ENCODE measurements at regions not wholly inside any gene's neighbourhood (a gene's known extent, or its start where the extent isn't known, plus 50 kb on each side); places are given as distances from the start of the nearest gene placed in this dataset.
"Not testable (repeated sequence)": the region's sequence is repeated elsewhere in the genome, so short reads cannot be mapped to it uniquely, and the experiment has no call there.

GRCh38 chr2:187208199-187208785 lies 239.8 kb downstream of the CALCRL start:
- no peak overlapping the region for H3K4me3 ChIP-seq (ENCODE audit: low read depth, low read length)
- no peak for DNase-seq (ENCODE audit: low read depth)

DNA sequence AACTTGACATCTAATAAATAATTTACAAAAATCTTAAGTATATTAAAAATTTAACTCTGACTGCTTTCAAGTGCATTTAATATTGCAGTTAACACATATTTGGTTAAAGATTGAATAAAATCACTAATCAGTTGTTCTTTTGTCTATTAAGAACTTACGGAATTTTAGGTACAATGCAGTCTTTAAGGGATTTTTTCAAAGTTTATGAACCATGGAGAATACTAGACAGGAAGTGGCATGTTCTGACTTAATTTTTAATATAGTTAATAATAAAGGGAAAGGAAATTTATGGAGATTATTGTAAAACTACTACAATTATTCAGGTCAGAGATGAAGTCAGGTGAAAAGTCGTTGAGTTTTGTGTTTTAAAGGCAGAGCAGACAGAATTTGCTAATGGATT lies 240.9 kb downstream of the CALCRL start:
- DNase-seq (ENCODE audit: low read depth), result no peak
- no peak overlapping the region for H3K4me3 ChIP-seq (ENCODE audit: low read depth, low read length)

GRCh38 chr2:187206471-187206870 lies 241.6 kb downstream of the CALCRL start:
- no peak for DNase-seq (ENCODE audit: low read depth)
- no peak overlapping the region for H3K4me3 ChIP-seq (ENCODE audit: low read depth, low read length)

GRCh38 chr2:187206071-187206470 lies 242.0 kb downstream of the CALCRL start:
- no peak overlapping the region for H3K4me3 ChIP-seq (ENCODE audit: low read depth, low read length)
- DNase-seq (ENCODE audit: low read depth), result no peak

DNA sequence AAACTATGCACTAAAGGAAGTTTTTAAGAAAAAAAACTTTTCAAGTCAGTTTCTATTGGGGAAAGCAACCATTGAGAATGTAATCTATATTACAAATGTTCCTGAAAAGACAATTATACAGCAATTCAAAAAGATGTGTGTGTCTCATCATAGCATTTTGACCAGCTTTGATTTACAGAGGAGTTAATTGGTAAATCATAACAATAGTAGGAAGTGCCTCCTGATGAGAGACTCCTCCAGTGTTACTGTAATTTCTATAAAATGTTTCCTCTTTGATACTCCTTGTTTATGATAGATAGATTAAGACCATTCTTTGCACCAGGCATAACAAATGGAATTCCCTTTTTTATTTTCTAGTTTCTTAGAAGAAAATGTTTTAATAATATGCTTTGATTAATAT lies 249.9 kb downstream of the CALCRL start:
- no peak overlapping the region for H3K4me3 ChIP-seq (ENCODE audit: low read depth, low read length)
- DNase-seq (ENCODE audit: low read depth), result no peak

DNA sequence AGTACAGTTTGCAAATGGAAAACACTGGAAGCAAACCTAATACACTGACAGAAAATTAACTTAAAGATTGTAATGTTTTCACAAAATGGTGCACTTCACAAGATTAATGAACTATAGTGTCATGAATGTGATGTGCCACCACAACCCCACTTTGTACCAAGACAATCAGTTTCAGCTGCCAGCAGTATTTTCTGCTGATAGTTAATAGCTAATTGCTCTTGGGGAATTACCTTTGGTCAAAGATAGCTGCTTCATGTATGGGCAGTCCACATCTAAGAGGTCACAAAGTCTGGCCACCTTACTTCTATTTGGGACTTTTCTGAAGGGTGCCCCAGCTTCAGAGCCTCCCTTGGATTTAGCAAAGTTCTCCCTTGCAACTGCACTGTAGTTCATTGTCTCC lies 254.0 kb downstream of the CALCRL start:
- no peak overlapping the region for H3K4me3 ChIP-seq (ENCODE audit: low read depth, low read length)
- DNase-seq (ENCODE audit: low read depth), result no peak

GRCh38 chr2:187188783-187189631 lies 259.0 kb downstream of the CALCRL start:
- H3K4me3 ChIP-seq (ENCODE audit: low read depth, low read length), result no peak overlapping the region
- DNase-seq (ENCODE audit: low read depth), result no peak

- H3K4me3 ChIP-seq (ENCODE audit: low read depth, low read length), result no peak overlapping the region
- no peak for DNase-seq (ENCODE audit: low read depth)
These were observed 260.5 kb downstream of the CALCRL start for GRCh38 chr2:187187519-187187918.

GRCh38 chr2:187180529-187180928 lies 267.5 kb downstream of the CALCRL start:
- no peak for DNase-seq (ENCODE audit: low read depth)
- H3K4me3 ChIP-seq (ENCODE audit: low read depth, low read length), result no peak overlapping the region

- not testable (repeated sequence) for DNase-seq (ENCODE audit: low read depth); H3K4me3 ChIP-seq (ENCODE audit: low read depth, low read length)
These were observed 269.2 kb downstream of the CALCRL start for GRCh38 chr2:187178876-187179275.

DNA sequence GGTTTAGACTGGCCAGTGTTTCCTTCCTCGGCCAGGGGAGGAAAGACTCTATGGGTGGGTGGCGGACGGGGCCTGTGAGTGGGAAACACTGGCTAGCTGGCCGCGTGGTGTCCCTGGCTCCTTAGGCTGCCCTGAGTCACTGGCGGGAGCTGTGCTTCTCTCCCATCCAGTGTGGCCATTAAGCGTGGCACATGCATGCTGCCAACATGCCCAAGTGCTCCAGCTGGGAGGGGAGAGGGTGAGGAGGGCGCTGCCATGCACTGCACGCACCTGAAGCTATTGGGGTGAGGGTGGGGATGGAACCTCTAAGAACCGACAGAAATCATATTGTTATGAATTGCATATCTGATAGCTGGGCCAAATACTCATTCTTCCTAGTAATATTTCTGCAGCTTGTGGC lies 270.8 kb downstream of the CALCRL start:
- no peak for DNase-seq (ENCODE audit: low read depth)
- no peak overlapping the region for H3K4me3 ChIP-seq (ENCODE audit: low read depth, low read length)

DNA sequence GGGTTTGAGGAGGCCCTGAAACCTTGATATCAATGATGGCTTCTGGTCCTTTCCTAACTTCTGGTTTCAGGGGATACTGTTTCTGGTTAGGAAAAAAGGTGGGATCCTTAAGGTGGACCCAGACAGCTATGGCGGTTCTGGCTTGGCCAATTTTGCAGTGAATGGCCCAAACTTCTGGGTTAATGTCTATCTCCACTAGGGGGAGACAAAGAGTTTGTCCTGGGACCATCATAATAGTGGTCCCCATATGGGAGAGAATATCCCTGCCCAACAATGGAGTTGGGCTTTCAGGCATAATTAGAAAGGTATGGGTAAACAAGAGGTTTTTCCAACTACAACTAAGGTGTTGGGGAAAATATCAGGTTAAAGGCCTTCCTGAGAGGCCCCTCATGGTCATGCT lies 273.5 kb downstream of the CALCRL start:
- no peak for DNase-seq (ENCODE audit: low read depth)
- H3K4me3 ChIP-seq (ENCODE audit: low read depth, low read length), result no peak overlapping the region

GRCh38 chr2:187171318-187171717 lies 276.7 kb downstream of the CALCRL start:
- no peak overlapping the region for H3K4me3 ChIP-seq (ENCODE audit: low read depth, low read length)
- DNase-seq (ENCODE audit: low read depth), result no peak

DNA sequence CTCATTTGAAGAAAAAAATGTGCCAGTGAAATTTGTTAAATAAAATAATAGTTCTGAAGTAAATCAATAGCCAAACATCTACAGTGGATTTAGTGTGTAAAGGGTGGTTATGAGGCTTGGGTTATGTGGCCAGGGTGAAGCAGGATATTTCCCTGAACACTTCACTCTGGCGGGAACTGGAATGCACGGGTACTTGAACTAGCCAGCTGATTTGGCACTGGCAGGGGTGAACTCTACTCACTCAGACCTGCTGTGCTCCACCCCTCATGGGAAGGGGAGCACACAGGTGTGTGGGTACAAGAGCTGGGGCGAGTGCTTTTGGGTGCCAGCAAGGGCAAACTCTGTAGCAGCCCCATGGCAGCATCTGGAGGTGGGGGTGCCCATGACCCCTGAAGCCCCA lies 278.2 kb downstream of the CALCRL start:
- DNase-seq (ENCODE audit: low read depth), result no peak
- no peak overlapping the region for H3K4me3 ChIP-seq (ENCODE audit: low read depth, low read length)

DNA sequence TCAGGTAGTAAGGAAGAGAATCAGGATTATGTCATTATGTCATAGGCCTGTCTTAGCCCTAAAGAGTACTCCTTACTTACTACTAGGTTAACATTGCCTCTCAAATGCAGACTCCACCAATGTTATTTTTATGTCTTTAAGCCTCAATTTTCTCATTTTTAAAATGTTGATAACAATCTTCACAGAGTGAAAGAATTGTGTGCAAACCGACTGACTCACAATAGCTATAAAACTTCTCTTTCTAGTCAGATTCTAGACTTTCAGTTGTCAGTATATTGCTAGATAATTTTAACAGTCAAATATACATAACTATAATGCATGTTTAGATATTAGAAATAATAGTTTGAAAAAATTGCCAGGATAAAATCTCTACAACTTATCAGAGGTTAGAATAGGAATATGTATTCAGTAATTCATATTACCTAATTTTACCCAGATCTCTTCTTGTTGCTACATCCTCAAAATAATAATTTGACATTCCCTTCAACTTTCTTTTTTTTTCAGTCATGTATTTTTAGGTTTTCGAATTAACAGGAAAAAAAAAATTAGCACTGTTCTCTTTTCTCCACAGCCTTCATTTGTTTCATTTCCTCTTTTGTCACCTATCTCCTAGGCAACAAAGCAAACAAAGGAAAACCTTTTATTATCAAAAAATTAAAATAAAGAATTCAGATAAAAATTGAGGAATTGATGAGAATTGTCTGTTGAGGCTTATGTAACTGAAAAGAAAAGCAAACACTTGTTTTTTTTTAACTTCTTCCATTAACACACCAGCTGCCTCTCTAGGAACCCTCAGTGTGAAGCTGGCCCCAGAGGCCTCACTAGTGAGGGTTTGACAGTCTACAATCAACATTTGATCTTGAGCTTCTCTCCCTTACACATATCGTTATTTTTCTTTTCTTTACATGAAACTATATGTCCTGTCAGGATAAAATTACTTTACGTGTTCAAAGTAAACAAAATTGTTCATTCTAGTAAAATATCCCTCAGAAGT lies 279.0 kb downstream of the CALCRL start:
- DNase-seq (ENCODE audit: low read depth), result no peak
- H3K4me3 ChIP-seq (ENCODE audit: low read depth, low read length), result no peak overlapping the region

DNA sequence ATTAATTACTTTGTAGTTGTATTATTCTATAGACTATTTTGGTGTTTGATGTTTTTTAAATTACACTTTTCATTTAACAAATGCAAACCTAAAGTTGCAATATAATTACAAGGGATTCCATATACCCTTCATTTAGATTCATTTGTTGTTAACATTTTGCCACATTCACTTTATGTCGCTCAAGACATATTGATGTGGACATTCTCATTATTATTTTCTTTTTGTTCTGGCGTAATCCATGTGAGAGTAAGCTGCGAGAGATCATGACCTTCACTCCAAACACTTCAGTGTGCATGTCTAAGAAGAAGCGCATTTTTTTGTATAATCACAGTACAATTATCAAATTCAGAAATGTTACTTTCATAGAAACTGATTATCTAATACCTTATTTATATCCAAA lies 280.6 kb downstream of the CALCRL start:
- no peak overlapping the region for H3K4me3 ChIP-seq (ENCODE audit: low read depth, low read length)
- no peak for DNase-seq (ENCODE audit: low read depth)

DNA sequence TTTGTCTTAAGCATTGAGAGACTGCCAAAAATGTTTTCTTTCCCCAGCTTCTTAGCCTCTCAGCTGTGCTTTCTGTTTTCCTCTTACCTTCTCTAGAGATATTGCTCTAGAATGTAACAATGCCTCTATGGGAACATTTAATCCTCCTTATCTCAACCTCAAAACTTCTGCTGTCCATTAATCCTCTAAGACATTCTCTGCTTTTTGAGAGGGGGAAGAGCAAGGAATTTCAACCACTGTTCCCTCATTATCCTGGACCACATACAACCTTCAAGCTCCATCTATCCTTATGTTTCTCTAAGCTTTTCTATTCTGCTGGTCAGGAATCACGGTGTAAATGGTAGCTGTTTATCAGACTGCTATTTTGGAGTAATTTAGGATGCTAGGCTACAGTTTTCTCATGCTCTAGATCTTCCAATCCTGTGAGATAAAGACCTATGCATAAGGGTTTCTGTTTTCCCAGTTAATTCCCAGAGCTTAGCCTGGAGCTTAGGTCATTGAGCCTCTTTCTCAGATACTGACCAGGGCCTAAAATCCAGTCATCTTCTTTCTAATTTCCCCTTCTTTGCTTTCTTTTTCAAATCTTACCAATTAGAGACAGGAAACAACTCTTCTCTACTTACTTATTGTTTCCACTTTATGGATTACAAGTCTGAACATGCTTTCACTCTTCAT lies 282.0 kb downstream of the CALCRL start:
- H3K4me3 ChIP-seq (ENCODE audit: low read depth, low read length), result no peak overlapping the region
- DNase-seq (ENCODE audit: low read depth), result no peak

GRCh38 chr2:187158452-187158851 lies 289.6 kb downstream of the CALCRL start:
- DNase-seq (ENCODE audit: low read depth), result no peak

GRCh38 chr2:187157046-187157445 lies 291.0 kb downstream of the CALCRL start:
- no peak for DNase-seq (ENCODE audit: low read depth)
- H3K4me3 ChIP-seq (ENCODE audit: low read depth, low read length), result no peak overlapping the region

More at GRCh38 chr2:187158452-187158851, 289.6 kb downstream of the CALCRL start:
- no peak overlapping the region for H3K4me3 ChIP-seq (ENCODE audit: low read depth, low read length)

All from skeletal muscle cell (primary cell).